Hypothalamus (tissue), 51 donors: ENCODE measurements at regions not wholly inside any gene's neighbourhood (a gene's known extent, or its start where the extent isn't known, plus 50 kb on each side); places are given as distances from the start of the nearest gene placed in this dataset.

ENCODE experiments used
- DNase-seq, 51 donors: peaks; one replicate each; lab custom pipeline; 2025; lab: John Stamatoyannopoulos, UW

DNA sequence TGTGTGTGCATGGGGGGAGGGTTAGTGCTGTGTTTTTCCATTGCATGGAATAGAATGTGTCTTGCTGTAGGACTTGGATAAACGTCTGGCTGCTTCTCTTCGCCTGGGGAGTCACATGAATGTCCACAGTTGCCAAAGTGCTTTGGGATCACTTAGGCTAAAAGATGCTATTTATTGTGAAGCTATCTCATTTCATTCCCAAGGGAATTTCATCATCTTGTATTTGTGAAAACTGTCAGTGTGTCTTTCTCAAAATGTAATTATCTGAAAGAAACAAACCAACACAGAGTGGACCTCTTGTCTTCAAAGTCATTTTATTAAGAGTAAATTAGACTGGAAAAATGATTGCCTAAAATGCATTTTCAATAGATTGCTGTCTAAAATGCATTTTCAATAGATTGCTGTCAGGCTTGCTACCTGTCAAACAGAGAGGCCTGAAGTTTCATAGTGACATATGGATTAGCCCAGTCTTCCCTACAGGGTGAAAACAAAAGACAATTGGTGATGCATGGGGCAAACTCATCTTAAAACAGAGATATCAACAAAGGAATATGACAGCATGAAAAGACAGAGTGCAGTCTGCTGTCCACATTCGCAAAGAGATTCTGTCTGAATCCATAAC, 117.1 kb upstream of the GOLIM4 start:
- peak in 1 of 51 donors; percentile 4 for DNase-seq

DNA sequence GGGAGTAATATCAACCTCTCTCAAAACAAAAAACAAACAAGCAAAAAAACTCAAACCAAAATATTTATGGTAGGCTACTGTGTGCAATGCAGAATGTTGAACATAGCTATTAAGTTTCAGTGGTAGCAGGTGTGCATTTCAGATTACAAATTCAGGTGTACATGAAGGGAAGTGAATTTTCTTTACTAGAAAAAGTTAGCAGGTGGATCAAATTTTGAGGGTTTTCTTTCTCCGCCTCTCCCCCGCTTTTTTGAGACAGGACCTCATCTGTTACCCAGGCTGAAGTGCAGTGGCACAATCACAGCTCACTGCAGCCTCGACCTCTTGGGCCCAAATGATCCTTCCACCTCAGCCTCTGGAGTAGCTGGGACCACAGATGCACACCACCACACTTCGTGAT, 109.7 kb upstream of the GOLIM4 start:
- DNase-seq = no peak

DNA sequence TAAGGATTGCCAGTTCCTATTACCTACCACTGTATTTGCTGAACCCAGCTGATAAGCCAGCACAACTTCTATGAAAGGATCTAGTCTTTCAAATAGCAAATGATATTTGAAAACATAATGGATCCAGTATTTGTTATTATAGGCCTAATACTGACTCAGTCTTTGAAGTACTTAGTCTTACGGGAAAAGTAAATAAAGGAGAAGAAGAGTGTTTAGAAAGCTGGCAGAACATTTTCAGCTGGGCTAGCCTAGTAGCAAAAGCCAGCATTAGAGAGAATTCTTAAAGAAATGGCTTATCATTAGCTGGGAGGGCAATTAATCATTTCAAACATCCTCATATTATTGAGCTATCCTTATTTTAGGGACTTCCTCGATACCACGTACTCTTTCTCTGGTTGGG, 101.4 kb upstream of the GOLIM4 start:
- no peak for DNase-seq

DNA sequence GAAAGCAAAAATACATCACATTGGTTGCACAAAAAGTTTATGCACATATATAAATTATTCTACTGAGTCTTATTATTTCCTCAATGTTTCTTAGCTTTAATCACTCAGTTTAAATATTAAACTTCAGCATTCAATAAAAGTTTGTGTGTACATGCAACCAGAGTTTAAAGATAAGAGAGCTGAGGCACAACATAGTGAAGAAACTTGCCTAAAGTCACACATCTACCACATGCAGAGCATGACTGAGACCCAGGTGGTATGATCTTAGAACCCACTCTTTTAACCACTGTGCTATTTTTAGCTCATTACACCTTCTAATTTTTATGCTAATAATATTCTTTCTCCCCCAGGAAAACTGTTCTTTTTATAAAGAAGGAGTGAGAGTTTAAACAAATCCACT, 96.1 kb upstream of the GOLIM4 start:
- DNase-seq = no peak

DNA sequence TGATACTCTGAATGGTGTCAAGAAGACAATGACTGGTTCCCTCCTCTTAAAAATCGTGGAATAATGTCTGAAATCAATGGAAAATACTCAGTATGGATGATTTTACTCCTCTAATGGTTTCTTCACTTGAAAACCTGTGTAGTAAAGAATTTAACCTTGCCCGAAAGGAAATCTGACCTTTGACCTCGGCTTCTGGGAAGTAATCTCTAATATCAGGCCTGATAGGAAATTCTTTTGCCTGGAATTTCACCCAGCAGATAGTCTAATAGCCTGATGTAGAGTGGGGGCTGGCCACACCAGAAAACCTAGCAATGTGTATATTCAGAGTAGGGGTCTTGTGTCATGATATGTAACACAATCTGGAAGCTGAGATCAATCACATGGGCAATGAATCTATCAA, 91.5 kb upstream of the GOLIM4 start:
- DNase-seq = no peak

DNA sequence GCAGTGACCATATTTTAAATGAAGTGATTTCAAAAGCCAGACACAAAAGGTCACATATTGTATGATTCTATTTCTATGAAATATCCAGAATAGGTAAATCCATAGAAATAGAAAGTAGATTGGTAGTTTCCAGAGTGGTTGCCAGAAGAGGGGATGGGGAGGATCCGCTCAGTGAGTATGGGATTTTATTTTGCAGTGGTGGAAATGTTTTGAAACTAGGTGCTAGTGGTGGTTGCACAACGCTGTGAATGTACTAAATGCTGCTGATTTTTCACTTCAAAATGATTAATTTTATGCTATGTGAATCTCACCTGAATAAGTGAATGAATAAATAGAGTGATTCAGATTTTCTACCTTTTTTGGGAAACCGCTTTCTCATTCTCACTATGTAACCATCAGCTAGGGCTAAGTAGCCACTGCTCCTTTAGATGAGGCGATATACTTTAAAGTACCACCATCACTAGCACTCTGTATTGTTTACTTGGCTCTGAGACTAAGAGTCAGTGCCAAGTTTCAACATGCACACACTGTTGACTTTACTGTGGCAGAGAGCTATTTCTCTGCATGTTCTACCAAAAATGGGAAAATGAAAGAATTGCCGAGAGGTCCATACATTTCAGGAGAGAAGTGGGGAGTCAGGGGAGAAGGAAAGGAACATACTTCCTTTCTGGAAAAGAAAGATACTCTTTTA, 90.7 kb upstream of the GOLIM4 start:
- no peak for DNase-seq

DNA sequence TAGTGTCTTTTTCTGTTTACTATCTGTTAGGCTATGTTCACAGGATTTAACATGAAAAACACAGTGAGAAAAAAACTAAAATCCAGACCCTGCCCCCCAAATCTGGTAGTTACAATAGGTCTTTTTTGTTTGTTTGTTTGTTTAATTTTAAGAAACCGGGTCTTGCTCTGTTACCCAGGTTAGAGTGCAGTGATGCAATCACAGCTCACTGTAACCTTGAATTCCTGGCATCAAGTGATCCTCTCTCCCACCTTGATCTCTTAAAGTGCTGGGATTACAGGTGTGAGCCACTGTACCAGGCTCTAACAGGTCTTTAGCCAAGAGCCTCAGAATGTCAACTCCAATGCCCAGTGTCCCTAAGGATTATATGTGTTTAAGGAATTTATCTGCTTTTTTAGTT, 88.0 kb upstream of the GOLIM4 start:
- DNase-seq = no peak

DNA sequence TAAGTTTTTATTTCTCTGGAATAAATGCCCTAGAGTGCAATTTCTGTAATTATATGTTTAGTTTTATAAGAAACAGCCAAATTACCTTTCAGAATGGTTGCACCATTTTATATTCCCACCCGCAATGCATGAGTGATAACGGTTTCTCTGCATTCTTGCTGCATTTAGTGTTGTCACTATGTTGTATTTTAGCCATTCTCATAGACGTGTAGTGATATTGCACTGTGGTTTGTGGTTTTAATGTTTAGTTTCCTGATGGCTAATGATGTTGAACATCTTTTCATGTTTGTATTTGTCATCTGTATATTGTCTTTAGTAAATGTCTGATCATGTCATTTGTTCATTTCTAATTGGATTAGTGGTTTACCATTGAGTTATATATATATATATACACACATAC, 73.0 kb upstream of the GOLIM4 start:
- no peak for DNase-seq

DNA sequence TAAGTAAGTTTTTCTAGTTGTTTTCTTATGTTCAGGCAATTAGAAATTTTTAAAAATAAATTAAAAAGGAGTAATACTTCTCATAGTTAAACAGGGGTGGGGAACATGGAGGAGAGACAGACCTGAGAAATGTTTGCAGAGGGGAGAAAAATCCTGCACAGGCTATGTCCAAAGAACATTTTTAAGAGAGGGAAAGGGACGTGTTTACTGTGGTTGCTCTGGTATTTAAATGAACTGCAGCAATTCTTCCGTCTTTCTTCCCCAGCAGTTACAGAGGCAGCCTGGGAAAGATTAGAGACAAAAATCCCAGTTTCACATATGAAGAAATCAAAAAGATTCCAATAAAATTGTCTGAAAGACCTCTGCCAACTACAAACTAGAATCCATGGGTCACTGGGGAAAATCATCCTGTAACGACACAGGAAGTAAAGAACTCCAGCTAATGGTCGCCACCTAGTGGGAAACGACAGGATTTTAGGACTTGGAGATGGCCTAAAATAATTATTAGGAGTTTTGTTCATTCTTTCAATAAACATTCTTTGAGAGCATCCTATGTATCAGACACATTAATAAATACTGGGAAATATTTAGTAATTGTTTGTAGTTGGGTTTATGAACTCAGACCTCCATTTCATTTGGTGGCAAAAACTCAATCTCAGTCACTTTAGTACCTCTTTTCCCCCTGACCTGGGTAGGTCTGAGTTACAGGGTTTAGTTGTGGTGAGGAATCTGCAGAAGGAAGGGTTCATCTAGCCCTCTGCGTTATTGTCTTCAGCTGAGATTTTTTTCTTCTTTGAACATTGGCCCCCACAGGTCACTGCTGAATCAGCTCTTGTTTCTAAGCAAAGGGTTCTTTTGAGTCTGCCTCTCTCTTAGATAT, 69.9 kb upstream of the GOLIM4 start:
- peak in 31 of 51 donors; percentile 1 to 69 (median 24) for DNase-seq

DNA sequence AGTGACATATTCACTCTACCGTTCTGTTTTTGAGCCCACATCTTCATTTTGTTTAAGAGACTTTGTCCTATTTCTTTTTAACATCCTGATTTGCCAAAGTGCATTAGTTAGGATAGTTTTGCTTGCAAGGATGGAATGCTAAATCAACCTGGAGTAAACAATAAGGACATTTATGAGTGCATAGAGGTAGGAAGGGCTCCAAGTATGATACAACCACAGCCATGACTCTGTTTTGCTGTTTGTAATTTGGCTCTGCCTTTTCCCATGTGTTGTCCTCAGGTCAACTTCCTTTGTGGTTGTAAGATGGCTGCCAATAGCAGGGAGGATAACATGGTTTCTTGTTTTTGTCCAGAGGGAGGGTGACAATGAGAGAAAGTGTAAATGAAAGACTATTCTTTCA, 66.4 kb upstream of the GOLIM4 start:
- DNase-seq = no peak

DNA sequence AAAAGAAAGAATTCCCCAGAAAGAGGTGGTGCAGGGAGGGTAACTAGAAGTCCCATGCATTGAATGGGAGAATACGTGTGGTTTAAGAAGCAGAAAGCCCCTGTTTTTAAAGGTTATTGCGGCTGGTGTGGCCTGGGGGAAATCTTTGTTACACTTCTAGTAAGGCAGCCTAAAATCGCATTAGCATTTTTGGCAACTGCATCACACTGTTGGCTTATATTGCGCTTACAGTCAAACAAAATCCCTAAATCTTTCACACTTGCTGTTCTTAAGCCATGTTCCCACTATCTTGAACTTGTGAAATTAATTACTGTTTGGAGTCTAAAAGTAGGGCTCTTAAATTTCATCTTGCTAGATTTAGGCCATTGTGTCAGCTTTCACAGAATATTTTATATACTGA, 66.0 kb upstream of the GOLIM4 start:
- no peak for DNase-seq

DNA sequence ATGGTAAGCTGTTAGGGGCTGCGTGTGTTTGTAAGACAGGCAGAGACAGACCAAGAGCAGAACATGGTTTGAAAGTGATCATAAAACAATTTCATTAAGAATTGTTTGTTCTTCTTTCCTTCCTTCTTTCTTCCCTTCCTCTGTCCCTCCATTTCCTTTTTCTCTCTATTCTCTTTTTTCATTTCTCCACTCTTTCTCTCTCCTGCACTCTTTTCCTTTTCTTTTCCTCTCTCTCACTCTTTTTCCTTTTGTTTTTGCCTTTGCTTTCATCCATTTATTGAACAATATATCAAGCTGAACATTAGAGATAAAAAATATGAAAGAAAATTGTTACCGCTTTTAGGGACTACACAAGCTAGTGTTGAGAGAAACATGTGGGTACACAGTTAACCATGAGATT, 62.2 kb upstream of the GOLIM4 start:
- DNase-seq = no peak

DNA sequence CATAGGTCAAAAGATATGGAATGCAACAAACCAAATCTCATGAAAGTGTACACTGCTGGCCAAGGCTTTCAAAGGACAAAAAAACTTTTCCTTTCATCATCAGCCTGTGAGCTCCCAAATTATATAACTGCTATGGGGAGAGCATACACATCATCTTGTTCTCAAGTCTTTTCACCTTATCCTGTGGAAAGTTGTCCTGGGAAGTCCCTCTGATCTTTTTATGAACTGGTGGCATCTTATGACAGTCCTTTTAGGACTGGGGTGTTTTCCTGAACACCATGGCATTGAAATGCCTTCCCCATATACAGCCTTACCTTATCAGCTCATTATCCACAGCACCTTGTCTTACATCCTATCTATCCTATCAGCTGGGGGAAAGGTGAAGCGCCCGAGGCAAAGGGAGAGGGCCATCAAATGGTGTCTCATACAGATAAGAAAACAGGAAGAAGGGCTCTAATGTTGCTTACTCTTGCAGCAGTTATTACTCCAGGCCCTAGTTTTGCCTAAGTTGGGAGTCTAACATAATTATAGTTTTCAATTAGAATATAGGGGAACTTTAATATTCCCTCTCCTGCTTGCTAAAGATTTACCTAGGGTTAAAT, 61.5 kb upstream of the GOLIM4 start:
- DNase-seq = no peak

DNA sequence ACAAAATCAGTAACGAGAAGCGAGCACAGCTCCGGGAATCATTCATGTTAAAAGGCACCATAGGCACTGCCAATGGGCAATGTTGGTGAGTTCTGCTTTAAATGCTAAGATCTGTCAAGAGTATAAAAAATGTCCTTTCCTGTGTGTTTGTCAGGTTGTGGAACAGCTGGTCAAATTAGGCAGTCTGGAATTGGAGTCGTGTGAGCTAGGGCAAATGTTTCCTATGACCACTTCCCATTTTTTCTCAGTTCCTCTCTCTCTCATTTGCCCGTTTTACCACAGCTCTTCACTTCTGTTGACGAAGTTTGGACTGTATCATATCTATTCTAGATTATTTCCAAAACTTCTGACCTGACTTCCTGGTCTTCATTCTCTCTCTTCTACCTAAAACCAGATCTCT, 60.8 kb upstream of the GOLIM4 start:
- DNase-seq = no peak

DNA sequence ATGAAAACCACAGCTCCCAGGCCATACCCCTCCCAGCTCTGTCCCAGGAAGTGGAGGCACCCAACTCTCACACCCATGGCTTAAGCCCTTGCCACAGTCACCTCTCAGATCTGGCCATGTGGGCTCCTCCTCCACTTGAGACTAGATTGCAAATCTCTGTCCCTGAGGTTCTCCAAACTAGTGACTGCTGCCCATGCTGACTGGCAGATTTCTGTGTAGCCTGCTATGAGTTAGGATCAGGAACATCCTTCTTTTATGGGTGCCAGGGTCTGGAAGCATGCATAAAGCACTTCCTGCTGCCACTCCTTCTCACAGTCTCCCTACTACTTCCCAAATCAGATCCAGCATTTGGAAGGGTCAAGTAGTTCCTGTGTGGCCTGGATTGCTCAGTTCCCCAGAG, 59.6 kb upstream of the GOLIM4 start:
- no peak for DNase-seq

DNA sequence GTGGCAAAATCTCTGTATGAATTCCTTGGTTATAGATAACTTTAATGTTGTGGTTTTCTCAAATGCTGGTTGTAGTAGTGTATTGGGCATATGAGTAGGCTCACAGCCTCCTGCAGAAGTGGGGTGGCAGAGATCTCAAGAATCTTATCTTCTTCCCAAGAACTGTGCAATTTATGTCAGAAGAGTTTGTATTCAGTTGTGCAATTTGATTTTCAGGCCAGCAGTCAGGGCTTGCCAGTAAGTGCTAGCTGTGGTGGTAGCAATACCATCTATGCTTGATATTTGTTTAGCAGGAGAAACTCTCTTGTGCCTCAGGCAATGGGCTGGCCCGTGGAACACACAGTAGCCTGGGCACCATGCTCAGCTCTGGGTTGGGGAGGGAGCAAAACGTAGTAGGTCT, 58.4 kb upstream of the GOLIM4 start:
- DNase-seq = no peak

DNA sequence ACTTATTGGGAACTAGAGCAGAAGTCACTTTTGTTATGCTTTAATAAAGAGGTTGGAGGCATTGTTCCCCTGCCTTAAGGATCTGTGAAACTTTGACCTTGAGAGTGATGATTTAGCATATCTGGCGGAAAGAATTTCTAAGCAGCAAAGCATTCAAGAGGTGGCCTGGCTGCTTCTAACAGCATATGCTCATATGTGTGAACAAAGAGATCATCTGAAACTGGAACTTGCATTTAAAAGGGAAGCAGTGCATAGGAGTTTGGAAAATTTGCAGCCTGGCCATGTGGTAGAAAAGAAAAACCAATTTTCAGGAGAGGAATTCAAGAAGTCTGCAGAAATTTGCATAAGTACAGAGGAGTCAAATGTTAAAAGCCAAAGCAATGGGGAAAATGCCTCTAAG, 56.4 kb upstream of the GOLIM4 start:
- DNase-seq = no peak
